ENCODE measurements at regions not wholly inside any gene's neighbourhood (a gene's known extent, or its start where the extent isn't known, plus 50 kb on each side); places are given as distances from the start of the nearest gene placed in this dataset.

DNA sequence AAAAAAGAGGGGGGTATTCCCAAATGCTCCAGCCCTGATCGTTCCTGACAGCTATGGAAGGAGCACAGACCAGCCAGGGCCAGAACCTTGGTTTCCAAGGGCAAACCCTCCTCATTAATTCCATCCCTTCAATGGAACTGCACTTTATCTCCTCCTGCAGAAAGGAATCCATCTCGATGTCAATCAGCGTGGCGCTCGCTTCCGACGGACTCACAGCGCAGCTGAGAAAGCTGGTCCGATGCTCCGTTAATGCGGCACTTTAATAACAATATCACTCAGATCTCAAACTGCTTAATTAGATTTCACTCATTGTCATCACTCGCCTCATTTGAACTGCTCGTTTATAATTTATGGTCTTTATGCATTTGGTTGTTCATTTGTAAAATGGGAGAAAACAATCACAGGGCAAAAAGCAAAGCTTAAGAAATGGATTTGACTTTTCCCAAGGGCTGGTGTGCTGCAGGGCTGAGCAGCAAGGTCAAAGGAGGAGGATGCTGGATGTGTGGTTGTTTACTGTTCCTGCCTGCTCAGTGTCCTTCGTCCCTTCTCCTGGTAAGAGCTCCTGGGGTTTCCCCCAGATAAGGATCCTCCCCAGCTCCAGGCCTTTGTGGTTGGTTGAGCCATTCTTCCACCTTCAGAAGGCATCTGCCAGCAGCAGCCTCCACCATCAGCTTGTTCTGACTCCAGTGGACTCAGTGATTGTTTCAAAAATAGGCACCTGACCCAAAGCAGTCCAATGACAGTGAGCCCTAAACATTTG is 152.7 kb downstream of the ANKRD60 start:
- TF ChIP-seq, protein P1, sequence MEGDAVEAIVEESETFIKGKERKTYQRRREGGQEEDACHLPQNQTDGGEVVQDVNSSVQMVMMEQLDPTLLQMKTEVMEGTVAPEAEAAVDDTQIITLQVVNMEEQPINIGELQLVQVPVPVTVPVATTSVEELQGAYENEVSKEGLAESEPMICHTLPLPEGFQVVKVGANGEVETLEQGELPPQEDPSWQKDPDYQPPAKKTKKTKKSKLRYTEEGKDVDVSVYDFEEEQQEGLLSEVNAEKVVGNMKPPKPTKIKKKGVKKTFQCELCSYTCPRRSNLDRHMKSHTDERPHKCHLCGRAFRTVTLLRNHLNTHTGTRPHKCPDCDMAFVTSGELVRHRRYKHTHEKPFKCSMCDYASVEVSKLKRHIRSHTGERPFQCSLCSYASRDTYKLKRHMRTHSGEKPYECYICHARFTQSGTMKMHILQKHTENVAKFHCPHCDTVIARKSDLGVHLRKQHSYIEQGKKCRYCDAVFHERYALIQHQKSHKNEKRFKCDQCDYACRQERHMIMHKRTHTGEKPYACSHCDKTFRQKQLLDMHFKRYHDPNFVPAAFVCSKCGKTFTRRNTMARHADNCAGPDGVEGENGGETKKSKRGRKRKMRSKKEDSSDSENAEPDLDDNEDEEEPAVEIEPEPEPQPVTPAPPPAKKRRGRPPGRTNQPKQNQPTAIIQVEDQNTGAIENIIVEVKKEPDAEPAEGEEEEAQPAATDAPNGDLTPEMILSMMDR (IDR thresholded peaks at IDR 0.05 in 8 of 11, conservative IDR thresholded peaks at IDR 0.05 in 3 of 11) = no peak
- TF ChIP-seq POLR2A (IDR thresholded peaks at IDR 0.05) (no peak), POLR2AphosphoS5 (IDR thresholded peaks at IDR 0.05) (no peak)
